Natural killer cell treated with Interleukin-12 subunit alpha and Interleukin-12 subunit beta and Interleukin-15 and Interleukin-18, amount 100 ng/mL, for 72 hours (primary cell): ENCODE measurements at regions not wholly inside any gene's neighbourhood (a gene's known extent, or its start where the extent isn't known, plus 50 kb on each side); places are given as distances from the start of the nearest gene placed in this dataset.

ENCODE experiments used
- ATAC-seq, 2 donors: fragments of 150-1000 bp; cut with Tn5 transposase in 1 of 2; sonication (Bioruptor Pico), chemical (Tn5 transposase) in 1 of 2; 2 replicates each; pipeline ENCODE4 v1.10.0; 2021
- DNase-seq: peaks from one replicate; pipeline ENCODE4 v3.0.0; 2022; ENCODE audit warnings: low spot score
- H3K27ac Mint-ChIP-seq, 2 donors: 1 replicate in 1 of 2; 2 replicates in 1 of 2; pipeline ENCODE4 v1.8.0; 2022; ENCODE audit warnings: mixed read lengths in 2 of 2, mild to moderate bottlenecking in 1 of 2, moderate library complexity in 1 of 2
- H3K27me3 Mint-ChIP-seq, 2 donors: 1 replicate in 1 of 2; 2 replicates in 1 of 2; pipeline ENCODE4 v1.8.0; 2022; ENCODE audit warnings: mixed read lengths in 2 of 2
- H3K36me3 Mint-ChIP-seq: one replicate; pipeline ENCODE4 v1.8.0; 2022; ENCODE audit warnings: mixed read lengths
- H3K4me1 Mint-ChIP-seq, 2 donors: 1 replicate in 1 of 2; 2 replicates in 1 of 2; pipeline ENCODE4 v1.8.0; 2022; ENCODE audit warnings: low read depth in 2 of 2, mixed read lengths in 2 of 2, mild to moderate bottlenecking in 1 of 2
- H3K4me3 Mint-ChIP-seq: one replicate; pipeline ENCODE4 v1.8.0; 2022; ENCODE audit warnings: mixed read lengths
- H3K9me3 Mint-ChIP-seq: 2 replicates; pipeline ENCODE4 v1.8.0; 2022; ENCODE audit warnings: mixed read lengths

GRCh38 chr7:41027428-41028115 lies 675.3 kb downstream of the INHBA start:
- ATAC-seq (no peak), DNase-seq (no peak)
- Mint-ChIP-seq H3K27ac (no peak overlapping the region), H3K36me3 (no peaks in the 10 kb centered on the region), H3K9me3 (peaks cover 4% of the 10 kb centered on the region), H3K4me1 (no peaks in the 10 kb centered on the region), H3K27me3 (no peaks in the 10 kb centered on the region), H3K4me3 (no peak overlapping the region)

GRCh38 chr7:41024126-41024525 lies 678.8 kb downstream of the INHBA start:
- DNase-seq (no peak), ATAC-seq (no peak)
- H3K4me1 Mint-ChIP-seq, result no peaks in the 10 kb centered on the region
- no peak overlapping the region for H3K27ac Mint-ChIP-seq
- H3K4me3 Mint-ChIP-seq, result no peak overlapping the region
- H3K36me3 Mint-ChIP-seq, result no peaks in the 10 kb centered on the region
- H3K27me3 Mint-ChIP-seq, result no peaks in the 10 kb centered on the region
- no peaks in the 10 kb centered on the region for H3K9me3 Mint-ChIP-seq

GRCh38 chr7:41020056-41020455 lies 682.8 kb downstream of the INHBA start:
- Mint-ChIP-seq H3K4me1 (no peaks in the 10 kb centered on the region), H3K27me3 (no peaks in the 10 kb centered on the region), H3K4me3 (no peak overlapping the region), H3K27ac (no peak overlapping the region), H3K9me3 (peaks cover 2% of the 10 kb centered on the region), H3K36me3 (no peaks in the 10 kb centered on the region)
- ATAC-seq, result no peak
- DNase-seq, result no peak

DNA sequence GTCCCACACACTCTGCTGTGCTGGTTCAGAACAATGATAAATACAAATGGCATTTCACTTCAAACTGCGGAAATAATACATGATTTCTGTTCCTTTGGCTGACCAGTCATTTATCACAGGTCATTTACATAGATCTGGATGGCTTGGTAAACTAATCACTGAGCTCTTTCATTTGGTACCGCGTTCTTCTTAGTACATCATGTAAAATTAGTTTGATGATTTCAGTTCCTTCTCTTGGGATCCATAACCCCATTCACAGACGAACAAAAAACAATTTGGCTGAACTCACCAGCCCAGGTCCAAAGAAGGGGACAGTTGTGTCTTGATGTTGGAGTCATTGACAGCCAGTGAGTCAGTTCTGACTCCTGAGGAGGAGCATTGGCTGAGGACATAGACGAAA lies 689.8 kb downstream of the INHBA start:
- no peaks in the 10 kb centered on the region for H3K4me1 Mint-ChIP-seq
- H3K9me3 Mint-ChIP-seq, result peaks cover 7% of the 10 kb centered on the region
- no peak for ATAC-seq
- H3K36me3 Mint-ChIP-seq, result no peaks in the 10 kb centered on the region
- no peak overlapping the region for H3K27ac Mint-ChIP-seq
- no peaks in the 10 kb centered on the region for H3K27me3 Mint-ChIP-seq
- no peak for DNase-seq
- H3K4me3 Mint-ChIP-seq, result no peak overlapping the region

DNA sequence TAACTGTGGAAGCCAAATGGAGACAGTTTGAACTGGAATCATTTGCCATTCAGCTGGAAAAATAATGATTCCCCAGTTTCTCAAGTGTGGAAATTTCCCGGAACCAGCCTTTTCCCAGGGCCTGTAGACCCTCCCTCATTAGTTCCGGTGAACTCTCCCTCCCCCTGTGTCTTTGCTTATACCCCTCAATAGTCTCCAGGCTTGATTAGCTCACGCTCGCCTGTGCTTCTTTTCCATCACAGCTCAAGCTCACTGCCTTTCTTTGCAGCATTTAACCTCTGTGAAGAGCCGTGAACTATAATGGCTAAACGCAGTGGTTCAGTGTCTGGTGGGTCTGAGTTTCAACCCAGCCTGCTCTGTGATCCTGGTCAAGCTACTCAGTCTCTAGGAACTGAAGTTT lies 690.8 kb downstream of the INHBA start:
- Mint-ChIP-seq H3K4me1 (no peaks in the 10 kb centered on the region), H3K9me3 (peaks cover 6% of the 10 kb centered on the region), H3K36me3 (no peaks in the 10 kb centered on the region), H3K27me3 (no peaks in the 10 kb centered on the region), H3K27ac (no peak overlapping the region), H3K4me3 (no peak overlapping the region)
- ATAC-seq (no peak), DNase-seq (no peak)

DNA sequence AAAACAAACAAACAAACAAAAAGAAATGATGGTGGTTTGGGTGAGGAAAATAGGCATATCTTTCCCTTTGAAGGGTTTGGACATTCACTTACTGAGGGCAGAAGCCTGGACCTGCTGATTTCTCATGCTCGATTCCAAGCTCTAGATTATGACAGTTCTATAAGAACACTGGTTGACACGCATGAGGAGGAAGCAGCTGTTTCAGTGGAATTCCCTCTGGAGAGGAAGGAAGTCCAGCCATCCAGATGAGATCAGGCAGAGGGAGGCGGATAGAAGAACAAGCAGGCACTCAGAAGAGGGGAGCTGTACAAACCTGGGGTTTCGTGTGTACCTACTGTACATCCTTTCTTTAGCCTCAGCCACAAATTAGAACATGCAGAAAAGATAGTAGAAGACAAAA lies 691.9 kb downstream of the INHBA start:
- Mint-ChIP-seq H3K27ac (no peak overlapping the region), H3K4me3 (no peak overlapping the region), H3K9me3 (peaks cover 5% of the 10 kb centered on the region), H3K4me1 (no peaks in the 10 kb centered on the region), H3K36me3 (no peaks in the 10 kb centered on the region), H3K27me3 (no peaks in the 10 kb centered on the region)
- ATAC-seq (no peak), DNase-seq (no peak)

DNA sequence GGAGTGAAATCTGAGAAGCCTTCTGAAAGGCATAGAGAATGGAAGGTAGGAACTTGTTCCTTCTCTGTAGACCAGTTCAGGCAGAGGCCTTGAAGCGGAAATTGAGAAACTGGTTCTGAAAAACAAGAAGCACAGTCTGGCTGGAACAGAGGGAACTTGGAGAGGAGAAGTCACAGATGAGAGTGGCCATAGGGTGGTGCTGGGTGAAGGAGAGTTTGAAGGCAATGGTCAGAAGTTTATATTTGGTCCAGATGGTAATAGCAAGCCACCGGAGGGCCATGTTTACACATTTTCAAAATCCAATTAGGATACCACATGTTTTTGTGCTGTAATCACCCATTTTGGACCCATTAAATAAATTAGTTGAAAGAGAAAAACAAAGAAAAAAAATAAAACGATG lies 692.5 kb downstream of the INHBA start:
- Mint-ChIP-seq H3K4me1 (no peaks in the 10 kb centered on the region), H3K27ac (no peak overlapping the region), H3K9me3 (peaks cover 5% of the 10 kb centered on the region), H3K36me3 (no peaks in the 10 kb centered on the region), H3K4me3 (no peak overlapping the region), H3K27me3 (no peaks in the 10 kb centered on the region)
- DNase-seq, result no peak
- ATAC-seq, result no peak

GRCh38 chr7:41007811-41008210 lies 695.1 kb downstream of the INHBA start:
- no peaks in the 10 kb centered on the region for H3K4me1 Mint-ChIP-seq
- H3K4me3 Mint-ChIP-seq, result no peak overlapping the region

GRCh38 chr7:41007351-41007751 lies 695.5 kb downstream of the INHBA start:
- Mint-ChIP-seq H3K9me3 (peaks cover 5% of the 10 kb centered on the region), H3K27me3 (no peaks in the 10 kb centered on the region), H3K4me1 (no peaks in the 10 kb centered on the region), H3K36me3 (no peaks in the 10 kb centered on the region), H3K4me3 (no peak overlapping the region), H3K27ac (no peak overlapping the region)
- DNase-seq (no peak), ATAC-seq (no peak)

More at GRCh38 chr7:41007811-41008210, 695.1 kb downstream of the INHBA start:
- no peak overlapping the region for H3K27ac Mint-ChIP-seq
- no peaks in the 10 kb centered on the region for H3K36me3 Mint-ChIP-seq
- DNase-seq (no peak), ATAC-seq (no peak)
- H3K27me3 Mint-ChIP-seq, result no peaks in the 10 kb centered on the region
- H3K9me3 Mint-ChIP-seq, result peaks cover 5% of the 10 kb centered on the region

- Mint-ChIP-seq H3K4me1 (no peaks in the 10 kb centered on the region), H3K4me3 (no peak overlapping the region), H3K9me3 (peaks cover 5% of the 10 kb centered on the region), H3K27ac (no peak overlapping the region), H3K36me3 (no peaks in the 10 kb centered on the region), H3K27me3 (no peaks in the 10 kb centered on the region)
- DNase-seq (no peak), ATAC-seq (no peak)
Measured at GRCh38 chr7:41006306-41006995, 696.4 kb downstream of the INHBA start.

- no peaks in the 10 kb centered on the region for H3K36me3 Mint-ChIP-seq
- no peaks in the 10 kb centered on the region for H3K27me3 Mint-ChIP-seq
- H3K27ac Mint-ChIP-seq, result no peak overlapping the region
- H3K9me3 Mint-ChIP-seq, result peaks cover 6% of the 10 kb centered on the region
- ATAC-seq, result no peak
- no peaks in the 10 kb centered on the region for H3K4me1 Mint-ChIP-seq
- DNase-seq, result no peak
- H3K4me3 Mint-ChIP-seq, result no peak overlapping the region
Measured at GRCh38 chr7:41005374-41005901, 697.5 kb downstream of the INHBA start.

DNA sequence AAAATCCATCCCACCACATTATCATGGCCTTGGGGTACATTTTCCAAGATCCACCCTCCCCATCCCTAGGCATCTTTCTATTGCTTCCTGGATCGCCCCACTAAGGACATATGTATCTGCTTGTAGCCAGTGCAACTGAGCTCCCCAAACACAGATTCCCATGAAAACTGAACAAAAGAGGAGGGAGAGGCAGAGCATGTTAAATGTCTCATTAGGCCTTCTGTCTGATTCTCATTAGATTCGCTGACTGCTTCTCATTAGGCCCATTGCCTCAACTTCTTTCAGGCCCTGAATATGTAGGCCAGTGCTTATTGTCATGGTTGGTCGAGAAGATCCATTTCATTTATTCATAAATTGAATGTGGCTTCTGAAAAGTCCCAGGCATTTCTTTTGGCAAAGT lies 698.9 kb downstream of the INHBA start:
- no peak overlapping the region for H3K4me3 Mint-ChIP-seq
- no peaks in the 10 kb centered on the region for H3K27me3 Mint-ChIP-seq
- H3K27ac Mint-ChIP-seq, result no peak overlapping the region
- no peaks in the 10 kb centered on the region for H3K36me3 Mint-ChIP-seq
- H3K9me3 Mint-ChIP-seq, result peaks cover 3% of the 10 kb centered on the region
- no peak for ATAC-seq
- no peak for DNase-seq
- no peaks in the 10 kb centered on the region for H3K4me1 Mint-ChIP-seq

DNA sequence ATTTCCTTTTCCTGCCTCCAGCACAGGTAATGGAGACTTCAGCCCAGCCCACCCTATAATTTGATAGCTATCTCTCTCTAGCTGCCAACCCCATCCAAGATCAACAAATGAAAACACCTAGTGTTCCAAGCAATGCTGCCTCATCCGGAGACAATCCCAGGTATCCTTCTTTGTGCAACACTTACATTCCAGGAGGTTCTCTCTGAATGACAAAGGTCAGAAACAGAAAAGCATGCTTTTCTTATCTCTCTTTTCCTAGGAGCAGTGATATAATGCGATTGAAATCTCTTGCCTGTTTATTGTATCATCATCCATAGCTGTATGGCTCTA lies 699.3 kb downstream of the INHBA start:
- Mint-ChIP-seq H3K4me1 (no peaks in the 10 kb centered on the region), H3K27ac (no peak overlapping the region), H3K9me3 (peaks cover 3% of the 10 kb centered on the region), H3K27me3 (no peaks in the 10 kb centered on the region), H3K4me3 (no peak overlapping the region), H3K36me3 (no peaks in the 10 kb centered on the region)
- no peak for DNase-seq
- ATAC-seq, result no peak

DNA sequence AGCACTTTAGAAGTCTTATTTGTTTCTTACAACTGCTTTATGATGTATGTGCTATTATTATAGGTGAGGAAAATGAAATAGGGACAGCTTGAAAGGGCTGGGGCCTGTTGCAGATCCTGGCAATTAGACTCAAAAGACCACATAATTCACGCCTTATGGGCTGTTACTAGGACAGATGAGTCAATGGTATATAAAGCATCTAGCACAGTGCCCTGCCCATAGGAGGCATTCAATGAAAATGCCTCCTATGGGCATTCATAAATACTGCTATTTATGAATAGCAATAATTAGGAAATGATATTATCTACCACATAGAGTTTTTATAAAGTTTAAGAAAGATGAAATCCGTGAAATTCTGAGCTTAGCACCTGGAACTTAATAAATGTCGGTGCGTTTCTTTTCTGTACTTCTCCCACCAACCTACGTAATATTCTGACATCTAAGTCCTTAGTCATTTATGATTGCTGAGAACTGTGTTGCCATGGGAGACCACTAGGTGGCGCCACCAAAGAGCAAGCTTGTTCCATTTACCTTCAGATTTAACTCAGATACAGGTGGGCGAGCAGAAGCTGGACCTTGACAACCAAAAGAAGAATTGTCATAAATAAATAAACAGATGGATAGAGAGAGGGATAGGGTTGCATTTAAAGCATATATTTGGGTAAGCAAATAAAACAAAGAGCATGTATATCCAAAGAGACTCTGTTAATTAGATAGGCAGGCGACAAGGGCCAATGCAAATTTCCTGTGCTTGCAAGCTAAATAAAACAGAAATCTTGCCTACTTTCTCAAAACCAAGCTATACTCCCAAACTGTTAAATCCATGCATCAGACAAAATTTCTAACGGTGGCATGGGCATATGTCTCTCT lies 699.9 kb downstream of the INHBA start:
- no peak overlapping the region for H3K27ac Mint-ChIP-seq
- ATAC-seq, result no peak
- DNase-seq, result no peak
- H3K4me3 Mint-ChIP-seq, result no peak overlapping the region
- no peaks in the 10 kb centered on the region for H3K36me3 Mint-ChIP-seq
- no peaks in the 10 kb centered on the region for H3K4me1 Mint-ChIP-seq
- no peaks in the 10 kb centered on the region for H3K27me3 Mint-ChIP-seq
- H3K9me3 Mint-ChIP-seq, result peaks cover 3% of the 10 kb centered on the region
